ENCODE measurements at regions not wholly inside any gene's neighbourhood (a gene's known extent, or its start where the extent isn't known, plus 50 kb on each side); places are given as distances from the start of the nearest gene placed in this dataset.

DNA sequence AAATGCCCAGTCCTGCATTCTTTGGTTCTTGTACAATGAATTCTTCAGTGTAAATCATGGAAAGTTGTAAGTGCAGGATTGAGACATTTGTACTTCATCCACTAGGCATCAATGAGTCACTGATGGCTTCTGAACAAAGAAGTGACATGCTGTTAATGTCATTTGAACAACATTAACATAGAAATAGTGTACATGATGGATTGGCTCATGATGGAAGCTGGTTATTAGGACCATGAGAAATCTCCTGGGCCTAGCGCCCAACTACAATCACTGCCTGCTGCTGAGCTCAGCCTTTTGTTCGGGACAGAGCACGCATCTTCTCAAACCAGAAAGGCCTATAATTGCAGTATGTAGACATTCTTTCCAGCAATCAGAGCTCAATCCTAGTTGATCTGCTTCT, 316.8 kb upstream of the TSHZ2 start:
- no peak for TF ChIP-seq EZH2phosphoT487 (IDR thresholded peaks at IDR 0.05; ENCODE audit: borderline replicate concordance, low read depth, low read length)
- TF ChIP-seq, protein P1, sequence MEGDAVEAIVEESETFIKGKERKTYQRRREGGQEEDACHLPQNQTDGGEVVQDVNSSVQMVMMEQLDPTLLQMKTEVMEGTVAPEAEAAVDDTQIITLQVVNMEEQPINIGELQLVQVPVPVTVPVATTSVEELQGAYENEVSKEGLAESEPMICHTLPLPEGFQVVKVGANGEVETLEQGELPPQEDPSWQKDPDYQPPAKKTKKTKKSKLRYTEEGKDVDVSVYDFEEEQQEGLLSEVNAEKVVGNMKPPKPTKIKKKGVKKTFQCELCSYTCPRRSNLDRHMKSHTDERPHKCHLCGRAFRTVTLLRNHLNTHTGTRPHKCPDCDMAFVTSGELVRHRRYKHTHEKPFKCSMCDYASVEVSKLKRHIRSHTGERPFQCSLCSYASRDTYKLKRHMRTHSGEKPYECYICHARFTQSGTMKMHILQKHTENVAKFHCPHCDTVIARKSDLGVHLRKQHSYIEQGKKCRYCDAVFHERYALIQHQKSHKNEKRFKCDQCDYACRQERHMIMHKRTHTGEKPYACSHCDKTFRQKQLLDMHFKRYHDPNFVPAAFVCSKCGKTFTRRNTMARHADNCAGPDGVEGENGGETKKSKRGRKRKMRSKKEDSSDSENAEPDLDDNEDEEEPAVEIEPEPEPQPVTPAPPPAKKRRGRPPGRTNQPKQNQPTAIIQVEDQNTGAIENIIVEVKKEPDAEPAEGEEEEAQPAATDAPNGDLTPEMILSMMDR (conservative IDR thresholded peaks at IDR 0.05; ENCODE audit: low read length) = no peak
